ENCODE measurements at regions not wholly inside any gene's neighbourhood (a gene's known extent, or its start where the extent isn't known, plus 50 kb on each side); places are given as distances from the start of the nearest gene placed in this dataset.

GRCh38 chr5:90166816-90167215, 242.7 kb downstream of the CETN3 start (continued):
- TF ChIP-seq KDM5A (IDR thresholded peaks at IDR 0.05; ENCODE audit: low read length) (no peak), GTF2F1 (IDR thresholded peaks at IDR 0.05; ENCODE audit: borderline replicate concordance, low read depth, low read length) (no peak), PHF8 (conservative IDR thresholded peaks at IDR 0.05; ENCODE audit: low read depth, low read length) (no peak), CBX8 (IDR thresholded peaks at IDR 0.05; ENCODE audit: borderline replicate concordance, low read depth, low read length) (no peak), EZH2 (IDR thresholded peaks at IDR 0.05; ENCODE audit: low read depth, low read length, severe bottlenecking) (no peak), CTBP2 (IDR thresholded peaks at IDR 0.05; ENCODE audit: borderline replicate concordance, insufficient read depth, insufficient read length, low read length) (no peak), RNF2 (IDR thresholded peaks at IDR 0.05; ENCODE audit: borderline replicate concordance, low read depth, low read length, missing control alignments, poor library complexity, severe bottlenecking) (no peak)
